Psoas muscle (tissue), 7 donors: ENCODE measurements at regions not wholly inside any gene's neighbourhood (a gene's known extent, or its start where the extent isn't known, plus 50 kb on each side); places are given as distances from the start of the nearest gene placed in this dataset.

Experiments used
- ATAC-seq, 4 donors: fragments of 200-7000 bp; cut with Tn5 transposase; one replicate each; pipeline ENCODE4 v1.9.1; 2020; ENCODE audit warnings: moderate library complexity in 3 of 4, mild to moderate bottlenecking in 2 of 4
- DNase-seq, 2 donors: peaks; one replicate each; pipeline ENCODE4 v3.0.0-alpha.2; 2020
- H3K27ac ChIP-seq: fragments of 200-600 bp; one replicate; pipeline ENCODE4 v1.8.0; 2022
- H3K27me3 ChIP-seq, 3 donors: fragments of 200-600 bp in 1 of 3; one replicate each; pipeline versions ENCODE4 v1.6.1 to v1.8.0; 2013 to 2022; ENCODE audit warnings: low read length in 2 of 3, mild to moderate bottlenecking in 2 of 3, moderate library complexity in 1 of 3; ENCODE audit not compliant: insufficient read depth in 3 of 3
- H3K36me3 ChIP-seq, 2 donors: fragments of 200-600 bp in 1 of 2; one replicate each; pipeline versions ENCODE4 v1.6.1 to v1.8.0; 2013 to 2022; ENCODE audit warnings: low read depth in 1 of 2, mild to moderate bottlenecking in 1 of 2, moderate library complexity in 1 of 2; ENCODE audit not compliant: insufficient read depth in 1 of 2
- H3K4me1 ChIP-seq: fragments of 200-600 bp; one replicate; pipeline ENCODE4 v1.8.0; 2022
- H3K4me3 ChIP-seq: fragments of 200-600 bp; one replicate; pipeline ENCODE4 v1.8.0; 2022; ENCODE audit warnings: mild to moderate bottlenecking
- H3K9me3 ChIP-seq: fragments of 200-600 bp; one replicate; pipeline ENCODE4 v1.8.0; 2022
- CTCF ChIP-seq: fragments of 200-600 bp; IDR thresholded peaks from one replicate; pipeline ENCODE4 v1.8.0; 2022; ENCODE audit warnings: antibody characterized with exemption
- WGBS, 3 donors: extraction: QIAGEN DNeasy Blood & Tissue Kit; methylation state at CpG; one replicate each; pipeline versions ENCODE4 v1.1.6 to v1.1.7; 2013; 5-methylcytosine and 5-hydroxymethylcytosine counted together
- intact Hi-C, 2 donors: fragments of 100-400 bp; cut with DNase I; formaldehyde crosslinking; loops; one replicate each; pipeline versions ENCODE4 v1.11.0 to v1.14.2; 2022
- donor health status: healthy with polysubstance abuse.
- donor health status: DM: no; HTN: no; CAD: no; lungs with moderate emphysema.
- donor health status: Bipolar disorder and iron deficiency.
- donor health status: healthy.
- donor health status: DM: yes; HTN: yes; CAD: no.
- donor health status: DM: no; HTN: no; CAD: no.
- donor health status: DM: yes; HTN: yes; CAD: no.

GRCh38 chr2:125942585-125943424 lies 713.2 kb upstream of the GYPC start:
- no peak for TF ChIP-seq CTCF
- H3K36me3 ChIP-seq: no peaks in the 10 kb centered on the region

GRCh38 chr2:125959047-125959446 lies 696.9 kb upstream of the GYPC start:
- 49 to 56% (median 55%) methylated on average over 4 of the region's 4 CpGs for WGBS, 3 donors
- TF ChIP-seq CTCF: no peak
- intact Hi-C loops: no loop called here
- ATAC-seq (no peak), DNase-seq (no peak)
- no peaks in the 10 kb centered on the region for H3K27me3 ChIP-seq
- no peaks in the 10 kb centered on the region for H3K36me3 ChIP-seq
- H3K4me3 ChIP-seq: no peak overlapping the region
- peaks cover 7% of the 10 kb centered on the region for H3K9me3 ChIP-seq
- no peak overlapping the region for H3K27ac ChIP-seq
- H3K4me1 ChIP-seq: no peaks in the 10 kb centered on the region

More at GRCh38 chr2:125942585-125943424, 713.2 kb upstream of the GYPC start:
- Histone ChIP-seq H3K27ac (no peak overlapping the region), H3K9me3 (no peaks in the 10 kb centered on the region), H3K4me1 (no peaks in the 10 kb centered on the region), H3K4me3 (no peak overlapping the region), H3K27me3 (no peaks in the 10 kb centered on the region)
- WGBS, 3 donors: 86 to 93% (median 92%) methylated on average over 22 to 23 of the region's 23 CpGs
- no peak for ATAC-seq
- intact Hi-C loops: no loop called here
- DNase-seq: peak in 1 of 2 donors; percentile 48

- WGBS, 3 donors: 8 to 26% (median 8%) methylated on average over 1 of the region's 1 CpG
- intact Hi-C loops: no loop called here
- ATAC-seq: no peak
Measured at GRCh38 chr2:125961739-125962138, 694.2 kb upstream of the GYPC start.

GRCh38 chr2:125979886-125980285 lies 676.1 kb upstream of the GYPC start:
- WGBS, 3 donors: 6 to 17% (median 12%) methylated on average over 2 of the region's 2 CpGs
- ATAC-seq: no peak
- Histone ChIP-seq H3K27me3 (no peaks in the 10 kb centered on the region), H3K4me3 (no peak overlapping the region), H3K36me3 (no peaks in the 10 kb centered on the region), H3K4me1 (no peaks in the 10 kb centered on the region), H3K9me3 (no peaks in the 10 kb centered on the region), H3K27ac (no peak overlapping the region)
- intact Hi-C loops: no loop called here
- TF ChIP-seq CTCF: no peak
- DNase-seq: no peak

More at GRCh38 chr2:125961739-125962138, 694.2 kb upstream of the GYPC start:
- Histone ChIP-seq H3K36me3 (no peaks in the 10 kb centered on the region), H3K27ac (no peak overlapping the region), H3K9me3 (no peaks in the 10 kb centered on the region), H3K4me3 (no peak overlapping the region), H3K4me1 (no peaks in the 10 kb centered on the region), H3K27me3 (no peaks in the 10 kb centered on the region)
- DNase-seq: no peak
- no peak for TF ChIP-seq CTCF
